KMS-11 (cell line): ENCODE measurements at regions not wholly inside any gene's neighbourhood (a gene's known extent, or its start where the extent isn't known, plus 50 kb on each side); places are given as distances from the start of the nearest gene placed in this dataset.

Experiments
- H2AFZ ChIP-seq: fragments of 200-600 bp; sonication (generic); 2 replicates; pipeline ENCODE4 v1.6.1; 2016; ENCODE audit warnings: antibody characterized with exemption, mixed run types, low read depth
- H3K27ac ChIP-seq: fragments of 200-600 bp; sonication (generic); 2 replicates; pipeline ENCODE4 v1.6.1; 2016; ENCODE audit warnings: mild to moderate bottlenecking, mixed run types
- H3K27me3 ChIP-seq: fragments of 200-600 bp; sonication (generic); 2 replicates; pipeline ENCODE4 v1.6.1; 2017; ENCODE audit warnings: mild to moderate bottlenecking, low read depth, mixed run types, moderate library complexity; ENCODE audit not compliant: insufficient read depth
- H3K36me3 ChIP-seq: fragments of 200-600 bp; sonication (generic); 2 replicates; pipeline ENCODE4 v1.6.1; 2017; ENCODE audit warnings: mild to moderate bottlenecking, mixed run types; ENCODE audit not compliant: insufficient read depth
- H3K4me1 ChIP-seq: fragments of 200-600 bp; sonication (generic); 2 replicates; pipeline ENCODE4 v1.6.1; 2016; ENCODE audit warnings: mild to moderate bottlenecking, low read depth, mixed run types; ENCODE audit not compliant: poor library complexity, severe bottlenecking
- H3K4me2 ChIP-seq: fragments of 200-600 bp; sonication (generic); 2 replicates; pipeline ENCODE4 v1.7.0; 2016; ENCODE audit warnings: mild to moderate bottlenecking, mixed run types
- H3K4me3 ChIP-seq: fragments of 200-600 bp; sonication (generic); IDR thresholded peaks from 2 replicates; pipeline ENCODE4 v1.6.1; 2017; ENCODE audit warnings: low read depth, low read length, mixed read lengths; ENCODE audit not compliant: insufficient read depth
- H3K79me2 ChIP-seq: fragments of 200-600 bp; sonication (generic); 2 replicates; pipeline ENCODE4 v1.6.1; 2016; ENCODE audit warnings: low read depth, mixed run types; ENCODE audit not compliant: insufficient read depth
- H3K9ac ChIP-seq: fragments of 200-600 bp; sonication (generic); 2 replicates; pipeline ENCODE4 v1.6.1; 2016; ENCODE audit warnings: mild to moderate bottlenecking, mixed run types
- H4K20me1 ChIP-seq: fragments of 200-600 bp; sonication (generic); 2 replicates; pipeline ENCODE4 v1.6.1; 2016; ENCODE audit warnings: mild to moderate bottlenecking, mixed run types; ENCODE audit not compliant: insufficient read depth
- TF ChIP-seq, protein P1 (sequence below): fragments of 200-600 bp; sonication (generic); conservative IDR thresholded peaks from 2 replicates; pipeline ENCODE4 v1.6.1; 2017; ENCODE audit warnings: low read depth, mild to moderate bottlenecking, antibody characterized with exemption, low read length, moderate library complexity, mixed read lengths

DNA sequence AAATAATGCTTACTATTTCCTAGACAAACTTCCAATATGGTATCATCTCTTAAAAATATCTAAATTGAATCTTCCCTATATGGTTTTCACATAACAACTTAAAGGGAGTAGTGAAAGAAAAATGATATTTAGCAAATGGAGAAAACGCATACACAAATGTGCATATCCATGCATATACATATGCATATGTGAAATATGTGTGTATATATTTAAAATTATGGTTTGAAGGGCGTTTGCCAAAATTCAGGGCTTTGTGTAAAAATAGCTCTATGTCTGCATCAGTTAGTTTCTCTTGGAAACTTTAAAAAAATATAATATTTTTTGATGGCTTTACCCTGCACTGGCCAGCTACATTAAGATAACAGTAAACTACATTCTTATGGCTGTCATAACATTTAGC is 986.7 kb downstream of the BCL11A start:
- Histone ChIP-seq H3K4me3 (no peak overlapping the region), H3K79me2 (no peaks in the 10 kb centered on the region), H3K9ac (no peak overlapping the region)

DNA sequence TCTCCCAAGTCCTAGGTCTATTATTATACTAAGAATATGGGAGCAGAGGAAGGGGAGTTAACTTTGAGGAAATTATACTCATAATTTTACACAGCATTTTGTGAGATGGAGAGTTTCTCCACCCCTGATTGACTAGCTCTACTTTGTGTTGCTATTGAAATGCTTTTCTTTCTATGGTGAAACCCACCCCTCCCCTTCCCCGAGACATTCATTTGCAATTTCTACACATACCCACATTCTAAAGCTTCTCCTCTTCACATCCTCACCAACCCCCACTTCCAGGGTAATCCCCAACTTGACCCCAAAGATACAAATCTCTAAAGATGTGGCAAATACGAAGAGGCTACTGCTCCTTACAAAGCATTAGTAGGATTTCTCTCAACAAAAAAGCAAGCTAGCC is 992.2 kb downstream of the BCL11A start:
- Histone ChIP-seq H3K36me3 (no peaks in the 10 kb centered on the region), H2AFZ (no peak overlapping the region), H3K9ac (no peak overlapping the region), H3K4me3 (no peak overlapping the region), H3K4me2 (no peak overlapping the region), H3K4me1 (no peaks in the 10 kb centered on the region), H3K27ac (no peak overlapping the region), H3K27me3 (no peaks in the 10 kb centered on the region), H3K79me2 (no peaks in the 10 kb centered on the region), H4K20me1 (no peaks in the 10 kb centered on the region)
- TF ChIP-seq, protein P1, sequence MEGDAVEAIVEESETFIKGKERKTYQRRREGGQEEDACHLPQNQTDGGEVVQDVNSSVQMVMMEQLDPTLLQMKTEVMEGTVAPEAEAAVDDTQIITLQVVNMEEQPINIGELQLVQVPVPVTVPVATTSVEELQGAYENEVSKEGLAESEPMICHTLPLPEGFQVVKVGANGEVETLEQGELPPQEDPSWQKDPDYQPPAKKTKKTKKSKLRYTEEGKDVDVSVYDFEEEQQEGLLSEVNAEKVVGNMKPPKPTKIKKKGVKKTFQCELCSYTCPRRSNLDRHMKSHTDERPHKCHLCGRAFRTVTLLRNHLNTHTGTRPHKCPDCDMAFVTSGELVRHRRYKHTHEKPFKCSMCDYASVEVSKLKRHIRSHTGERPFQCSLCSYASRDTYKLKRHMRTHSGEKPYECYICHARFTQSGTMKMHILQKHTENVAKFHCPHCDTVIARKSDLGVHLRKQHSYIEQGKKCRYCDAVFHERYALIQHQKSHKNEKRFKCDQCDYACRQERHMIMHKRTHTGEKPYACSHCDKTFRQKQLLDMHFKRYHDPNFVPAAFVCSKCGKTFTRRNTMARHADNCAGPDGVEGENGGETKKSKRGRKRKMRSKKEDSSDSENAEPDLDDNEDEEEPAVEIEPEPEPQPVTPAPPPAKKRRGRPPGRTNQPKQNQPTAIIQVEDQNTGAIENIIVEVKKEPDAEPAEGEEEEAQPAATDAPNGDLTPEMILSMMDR: no peak

More for the DNA sequence above, 986.7 kb downstream of the BCL11A start:
- Histone ChIP-seq H4K20me1 (no peaks in the 10 kb centered on the region), H3K36me3 (no peaks in the 10 kb centered on the region), H3K27me3 (no peaks in the 10 kb centered on the region), H2AFZ (no peak overlapping the region), H3K27ac (no peak overlapping the region), H3K4me2 (no peak overlapping the region), H3K4me1 (no peaks in the 10 kb centered on the region)
- TF ChIP-seq, protein P1: no peak

DNA sequence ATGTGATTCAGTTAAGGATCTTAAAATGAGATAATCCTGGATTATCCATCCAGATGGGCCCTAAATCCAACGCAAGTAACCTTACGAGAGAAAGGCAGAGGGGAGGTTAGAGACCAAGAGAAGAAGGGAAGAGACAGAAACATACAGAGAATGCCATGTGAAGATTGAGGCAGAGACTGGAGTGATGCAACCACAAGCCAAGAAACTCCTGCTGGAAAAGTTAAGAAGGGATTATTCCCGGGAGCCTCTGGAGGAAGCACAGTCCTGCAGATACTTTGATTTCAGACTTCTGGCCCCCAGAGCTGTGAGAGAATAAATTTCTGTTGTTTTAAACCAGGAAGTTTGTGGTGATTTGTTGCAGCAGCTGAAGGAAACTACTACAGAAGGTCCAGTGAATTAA is 992.7 kb downstream of the BCL11A start:
- Histone ChIP-seq H4K20me1 (no peaks in the 10 kb centered on the region), H3K4me3 (no peak overlapping the region), H3K9ac (no peak overlapping the region), H3K27ac (no peak overlapping the region), H3K4me2 (no peak overlapping the region), H3K27me3 (no peaks in the 10 kb centered on the region), H3K4me1 (no peaks in the 10 kb centered on the region), H3K36me3 (no peaks in the 10 kb centered on the region), H2AFZ (no peak overlapping the region), H3K79me2 (no peaks in the 10 kb centered on the region)
- TF ChIP-seq, protein P1: no peak

DNA sequence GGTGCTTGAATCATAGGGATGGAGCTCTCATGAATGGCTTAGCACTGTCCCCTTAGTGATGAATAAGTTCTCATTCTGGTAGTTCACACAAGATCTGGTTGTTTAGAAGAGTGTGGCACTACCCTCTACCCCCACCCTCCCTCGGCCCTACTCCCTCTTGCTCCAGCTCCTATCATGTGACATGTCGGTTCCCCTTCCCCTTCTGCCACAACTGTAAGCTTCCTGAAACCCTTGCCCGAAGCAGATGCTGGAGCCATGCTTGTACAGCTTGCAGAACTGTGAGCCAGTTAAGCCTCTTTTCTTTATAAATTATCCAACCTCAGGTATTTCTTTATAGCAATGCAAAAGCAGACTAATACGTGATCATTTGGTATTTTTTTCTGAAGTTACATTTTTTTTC is 1012.6 kb downstream of the BCL11A start:
- Histone ChIP-seq H4K20me1 (no peaks in the 10 kb centered on the region), H3K4me1 (no peaks in the 10 kb centered on the region), H3K4me3 (no peak overlapping the region), H3K27ac (no peak overlapping the region), H3K27me3 (no peaks in the 10 kb centered on the region), H3K79me2 (no peaks in the 10 kb centered on the region), H3K4me2 (no peak overlapping the region), H3K9ac (no peak overlapping the region), H2AFZ (no peak overlapping the region), H3K36me3 (no peaks in the 10 kb centered on the region)
- TF ChIP-seq, protein P1: no peak
